H1 (cell line): ENCODE measurements at regions not wholly inside any gene's neighbourhood (a gene's known extent, or its start where the extent isn't known, plus 50 kb on each side); places are given as distances from the start of the nearest gene placed in this dataset.

Source experiments
- CTCF ChIA-PET: fragments of 300-600 bp; sonication (Branson Sonifier 250); formaldehyde crosslinking; loops from one replicate; lab custom pipeline; 2021; ENCODE audit not compliant: partially characterized antibody; lab: Charles Lee
- POLR2A ChIA-PET: fragments of 300-600 bp; sonication (Branson Sonifier 250); formaldehyde crosslinking; loops from one replicate; lab custom pipeline; 2021; ENCODE audit warnings: inconsistent platforms; ENCODE audit not compliant: partially characterized antibody; lab: Charles Lee
- DNase-seq, 2 experiments: peaks; one replicate each; pipeline versions ENCODE4 v3.0.0 to v3.0.0-alpha.2; 2010 to 2022; ENCODE audit warnings: low spot score in 2 of 2, low read depth in 1 of 2, mixed read lengths in 1 of 2
- FAIRE-seq: peaks from 2 replicates; lab custom pipeline; 2011; peaks lifted over from hg19 to GRCh38; lab: Jason Lieb, UNC
- H2AFZ ChIP-seq: 2 replicates; pipeline ENCODE4 v1.8.1; 2012; ENCODE audit warnings: low read length, inconsistent platforms
- H2AK5ac ChIP-seq: 2 replicates; pipeline ENCODE4 v1.6.1; 2013; ENCODE audit warnings: low read depth, low read length
- H2BK120ac ChIP-seq: replicated peaks from 2 replicates; pipeline ENCODE3; 2013; ENCODE audit warnings: low read depth, low read length, inconsistent platforms
- H2BK12ac ChIP-seq: 2 replicates; pipeline ENCODE4 v1.6.1; 2013; ENCODE audit warnings: low read depth, low read length
- H2BK15ac ChIP-seq: 2 replicates; pipeline ENCODE4 v1.6.1; 2013; ENCODE audit warnings: low read length
- H2BK20ac ChIP-seq: 2 replicates; pipeline ENCODE4 v1.6.1; 2013; ENCODE audit warnings: low read length
- H2BK5ac ChIP-seq: 2 replicates; pipeline ENCODE4 v1.6.1; 2013; ENCODE audit warnings: low read depth, low read length
- H3K14ac ChIP-seq: 2 replicates; pipeline ENCODE4 v1.6.1; 2013; ENCODE audit warnings: inconsistent platforms; ENCODE audit not compliant: insufficient read length
- H3K18ac ChIP-seq: 2 replicates; pipeline ENCODE4 v1.6.1; 2013; ENCODE audit warnings: low read length; ENCODE audit errors: extremely low read depth
- H3K23ac ChIP-seq: 2 replicates; pipeline ENCODE4 v1.6.1; 2013; ENCODE audit warnings: inconsistent platforms; ENCODE audit not compliant: insufficient read length
- H3K23me2 ChIP-seq: 2 replicates; pipeline ENCODE4 v1.6.1; 2013; ENCODE audit warnings: low read depth, low read length
- H3K27ac ChIP-seq: 2 replicates; pipeline ENCODE4 v1.6.1; 2011; ENCODE audit warnings: low read depth, low read length, inconsistent platforms
- H3K27me3 ChIP-seq, 4 experiments: replicated peaks in 1 of 4; 1 replicate in 1 of 4; 2 replicates in 3 of 4; pipeline versions ENCODE4 v1.6.1 to v1.8.1; 2011 to 2013; ENCODE audit warnings: low read length in 3 of 4, mild to moderate bottlenecking in 3 of 4, inconsistent platforms in 2 of 4, mixed read lengths in 2 of 4, moderate library complexity in 1 of 4; ENCODE audit not compliant: control insufficient read depth in 3 of 4, insufficient read depth in 3 of 4; ENCODE audit errors: extremely low read depth in 1 of 4
- H3K36me3 ChIP-seq, 4 experiments: 2 replicates each; pipeline versions ENCODE4 v1.6.1 to v1.8.1; 2011 to 2013; ENCODE audit warnings: mild to moderate bottlenecking in 4 of 4, low read length in 3 of 4, moderate library complexity in 2 of 4, control low read depth in 1 of 4, inconsistent platforms in 1 of 4; ENCODE audit not compliant: insufficient read depth in 4 of 4, control insufficient read depth in 2 of 4
- H3K4ac ChIP-seq: replicated peaks from 2 replicates; pipeline ENCODE3; 2013; ENCODE audit warnings: low read length, low read depth, mixed read lengths, inconsistent platforms; ENCODE audit not compliant: insufficient read length
- H3K4me1 ChIP-seq, 4 experiments: replicated peaks in 1 of 4; 1 replicate in 1 of 4; 2 replicates in 3 of 4; pipeline versions ENCODE4 v1.6.1 to v1.8.1; 2011 to 2013; ENCODE audit warnings: low read length in 3 of 4, inconsistent platforms in 2 of 4, mixed read lengths in 1 of 4; ENCODE audit not compliant: insufficient read depth in 4 of 4, control insufficient read depth in 3 of 4
- H3K4me2 ChIP-seq, 2 experiments: 2 replicates each; pipeline versions ENCODE4 v1.6.1 to v1.8.1; 2011 to 2013; ENCODE audit warnings: low read depth in 2 of 2, low read length in 2 of 2, control low read depth in 1 of 2, inconsistent platforms in 1 of 2, mild to moderate bottlenecking in 1 of 2; ENCODE audit not compliant: insufficient read depth in 1 of 2
- H3K4me3 ChIP-seq, 4 experiments: fragments of 200-600, 300-600 bp in 1 of 4; sonication (generic), shearing (Covaris generic), sonication (Bioruptor Twin) in 1 of 4; 2 replicates each; pipeline versions ENCODE4 v1.5.1 to v1.8.1; 2011 to 2016; ENCODE audit warnings: low read length in 4 of 4, low read depth in 3 of 4, control low read depth in 2 of 4, inconsistent platforms in 2 of 4, mild to moderate bottlenecking in 2 of 4, mixed read lengths in 1 of 4, moderate library complexity in 1 of 4; ENCODE audit not compliant: insufficient read depth in 2 of 4; ENCODE audit errors: extremely low read depth in 1 of 4
- H3K56ac ChIP-seq: replicated peaks from 2 replicates; pipeline ENCODE3; 2013; ENCODE audit warnings: low read depth, mild to moderate bottlenecking, mixed read lengths, low read length, inconsistent platforms; ENCODE audit not compliant: insufficient read length
- H3K79me1 ChIP-seq: 2 replicates; pipeline ENCODE4 v1.6.1; 2013; ENCODE audit warnings: low read depth, low read length, control low read depth
- H3K79me2 ChIP-seq, 2 experiments: 2 replicates each; pipeline versions ENCODE4 v1.6.1 to v1.8.1; 2012 to 2013; ENCODE audit warnings: low read length in 2 of 2, mild to moderate bottlenecking in 2 of 2, inconsistent platforms in 1 of 2; ENCODE audit not compliant: insufficient read depth in 2 of 2, control insufficient read depth in 1 of 2
- H3K9ac ChIP-seq, 4 experiments: replicated peaks in 1 of 4; 1 replicate in 1 of 4; 2 replicates in 3 of 4; pipeline versions ENCODE4 v1.6.1 to v1.8.1; 2011 to 2013; ENCODE audit warnings: low read depth in 3 of 4, low read length in 3 of 4, control low read depth in 2 of 4, mild to moderate bottlenecking in 2 of 4, moderate library complexity in 2 of 4, inconsistent platforms in 1 of 4; ENCODE audit errors: extremely low read depth in 1 of 4
- H3K9me3 ChIP-seq, 2 experiments: 2 replicates each; pipeline versions ENCODE4 v1.6.1 to v1.8.1; 2012 to 2013; ENCODE audit warnings: mild to moderate bottlenecking in 2 of 2, moderate library complexity in 2 of 2, control low read depth in 1 of 2, inconsistent platforms in 1 of 2, low read depth in 1 of 2, low read length in 1 of 2, mixed read lengths in 1 of 2; ENCODE audit not compliant: insufficient read depth in 2 of 2
- H4K20me1 ChIP-seq, 2 experiments: replicated peaks in 1 of 2; 2 replicates each; pipeline versions ENCODE3 to v1.8.1; 2011 to 2013; ENCODE audit warnings: inconsistent platforms in 2 of 2, low read length in 2 of 2, mild to moderate bottlenecking in 1 of 2; ENCODE audit not compliant: insufficient read depth in 2 of 2, control insufficient read depth in 1 of 2
- H4K5ac ChIP-seq: 2 replicates; pipeline ENCODE4 v1.6.1; 2013; ENCODE audit warnings: low read length, low read depth, mixed read lengths, inconsistent platforms; ENCODE audit not compliant: insufficient read length
- H4K8ac ChIP-seq: 2 replicates; pipeline ENCODE4 v1.8.0; 2013; ENCODE audit warnings: mild to moderate bottlenecking, moderate library complexity, low read length, inconsistent platforms; ENCODE audit not compliant: insufficient read depth; ENCODE audit errors: extremely low read depth
- H4K91ac ChIP-seq: replicated peaks from 2 replicates; pipeline ENCODE3; 2013; ENCODE audit warnings: low read length, mixed read lengths, inconsistent platforms; ENCODE audit not compliant: insufficient read length
- CEBPB ChIP-seq: IDR thresholded peaks from 2 replicates; pipeline ENCODE4 v1.6.1; 2012; ENCODE audit warnings: low read depth, low read length
- CTBP2 ChIP-seq: IDR thresholded peaks from 2 replicates; pipeline ENCODE4 v1.7.0; 2011; ENCODE audit warnings: borderline replicate concordance, mild to moderate bottlenecking, moderate library complexity, mixed read lengths, low read length; ENCODE audit not compliant: insufficient read depth, insufficient read length
- E2F6 ChIP-seq: IDR thresholded peaks from 2 replicates; pipeline ENCODE4 v1.6.1; 2012; ENCODE audit warnings: inconsistent platforms
- GABPA ChIP-seq: IDR thresholded peaks from 2 replicates; pipeline ENCODE4 v1.6.1; 2011; ENCODE audit warnings: mild to moderate bottlenecking, low read length, moderate library complexity, borderline replicate concordance; ENCODE audit not compliant: insufficient read depth
- MAFK ChIP-seq: IDR thresholded peaks from 2 replicates; pipeline ENCODE4 v1.6.1; 2012; ENCODE audit warnings: low read depth, mild to moderate bottlenecking, improper control_type of control experiment, low read length
- WGBS, 2 experiments: shearing (Covaris generic) in 1 of 2; methylation state at CpG; one replicate each; pipeline versions ENCODE4 v1.1.6 to v1.1.7; 2013 to 2015; ENCODE audit warnings: low lambda C conversion rate in 2 of 2, mixed read lengths in 2 of 2, inconsistent platforms in 1 of 2, low coverage in 1 of 2, missing lambda C conversion rate in 1 of 2; ENCODE audit not compliant: insufficient replicate concordance in 2 of 2, insufficient coverage in 1 of 2, insufficient read length in 1 of 2; ENCODE audit errors: extremely low coverage in 1 of 2, missing lambda C conversion rate in 1 of 2; 5-methylcytosine and 5-hydroxymethylcytosine counted together

- Histone ChIP-seq H3K4me3 (no peak overlapping the region), H2AFZ (peak overlapping the region; percentile 76; the same call in 1 of the 2 replicates), H2BK20ac (no peak overlapping the region), H3K9ac (no peak overlapping the region), H3K14ac (no peak overlapping the region), H2BK12ac (no peak overlapping the region), H4K8ac (no peak overlapping the region), H2BK5ac (no peak overlapping the region), H3K4ac (no peak overlapping the region), H3K9me3 (no peaks in the 10 kb centered on the region), H2BK15ac (no peak overlapping the region), H2AK5ac (no peak overlapping the region), H3K23ac (no peak overlapping the region), H2BK120ac (no peak overlapping the region), H3K27me3 (no peaks in the 10 kb centered on the region; a peak in 1 of 7 replicates), H3K4me1 (peaks cover 0 to 3% (median under 1%) of the 10 kb centered on the region in 4 experiments; a peak in 2 of 7 replicates), H3K27ac (no peak overlapping the region), H4K5ac (no peak overlapping the region), H3K36me3 (no peaks in the 10 kb centered on the region), H4K91ac (no peak overlapping the region), H3K4me2 (no peak overlapping the region), H3K79me2 (no peaks in the 10 kb centered on the region), H3K56ac (no peak overlapping the region), H3K23me2 (no peaks in the 10 kb centered on the region), H3K79me1 (no peaks in the 10 kb centered on the region), H3K18ac (no peak overlapping the region), H4K20me1 (no peaks in the 10 kb centered on the region)
- WGBS, 2 experiments = 86% methylated on average over 5 of the region's 5 CpGs; no CpG with 5 or more reads in 1 of the 2 experiments
- ChIA-PET POLR2A (interaction anchor here (1.2 kb wide), 1 partner anchor 12 kb away, joined by 4 read pairs; no protein-coding TSS in a partner anchor), CTCF (interaction anchor here (0.6 to 1.4 kb wide), 2 partner anchors 329 to 680 kb away, joined by 3 to 4 read pairs; a partner anchor contains a TSS)
- TF ChIP-seq E2F6 = no peak
- TF ChIP-seq CEBPB = no peak
- no peak for TF ChIP-seq GABPA
- TF ChIP-seq CTBP2 = no peak
- no peak for TF ChIP-seq MAFK
- no peak for DNase-seq
- no peak for FAIRE-seq
Observed at GRCh38 chr2:144660518-144661316, 140.8 kb upstream of the ZEB2 start.
